ENCODE measurements at regions not wholly inside any gene's neighbourhood (a gene's known extent, or its start where the extent isn't known, plus 50 kb on each side); places are given as distances from the start of the nearest gene placed in this dataset.
"Not testable (repeated sequence)": the region's sequence is repeated elsewhere in the genome, so short reads cannot be mapped to it uniquely, and the experiment has no call there.

- Histone ChIP-seq H3K27ac (ENCODE audit: low read depth, low read length) (no peak overlapping the region), H3K27me3 (ENCODE audit: control insufficient read depth, insufficient read depth, low read length) (no peaks in the 10 kb centered on the region), H3K4me1 (ENCODE audit: control insufficient read depth, insufficient read depth, low read length) (peaks cover 21% of the 10 kb centered on the region; the same call in 1 of the 2 replicates), H3K9me3 (ENCODE audit: control insufficient read depth, insufficient read depth, low read depth, low read length) (no peaks in the 10 kb centered on the region), H3K36me3 (ENCODE audit: control insufficient read depth, insufficient read depth, low read length) (no peaks in the 10 kb centered on the region), H3K9ac (ENCODE audit: low read length) (no peak overlapping the region), H3K4me3 (ENCODE audit: low read depth, low read length) (no peak overlapping the region)
Observed at GRCh38 chr3:13235079-13235478, 161.8 kb upstream of the IQSEC1 start.

GRCh38 chr3:13234666-13235065 lies 161.4 kb upstream of the IQSEC1 start:
- Histone ChIP-seq H3K4me3 (ENCODE audit: low read depth, low read length) (no peak overlapping the region), H3K36me3 (ENCODE audit: control insufficient read depth, insufficient read depth, low read length) (no peaks in the 10 kb centered on the region), H3K9ac (ENCODE audit: low read length) (no peak overlapping the region), H3K27me3 (ENCODE audit: control insufficient read depth, insufficient read depth, low read length) (no peaks in the 10 kb centered on the region), H3K9me3 (ENCODE audit: control insufficient read depth, insufficient read depth, low read depth, low read length) (no peaks in the 10 kb centered on the region), H3K27ac (ENCODE audit: low read depth, low read length) (no peak overlapping the region), H3K4me1 (ENCODE audit: control insufficient read depth, insufficient read depth, low read length) (peaks cover 21% of the 10 kb centered on the region; the same call in 1 of the 2 replicates)

GRCh38 chr3:13233487-13234485 lies 160.6 kb upstream of the IQSEC1 start:
- Histone ChIP-seq H3K27ac (ENCODE audit: low read depth, low read length) (no peak overlapping the region), H3K9ac (ENCODE audit: low read length) (no peak overlapping the region), H3K9me3 (ENCODE audit: control insufficient read depth, insufficient read depth, low read depth, low read length) (no peaks in the 10 kb centered on the region), H3K36me3 (ENCODE audit: control insufficient read depth, insufficient read depth, low read length) (no peaks in the 10 kb centered on the region), H3K27me3 (ENCODE audit: control insufficient read depth, insufficient read depth, low read length) (no peaks in the 10 kb centered on the region), H3K4me1 (ENCODE audit: control insufficient read depth, insufficient read depth, low read length) (peaks cover 21% of the 10 kb centered on the region; the same call in 1 of the 2 replicates), H3K4me3 (ENCODE audit: low read depth, low read length) (no peak overlapping the region)

- H3K27ac ChIP-seq (ENCODE audit: low read depth, low read length) = no peak overlapping the region
- no peaks in the 10 kb centered on the region for H3K36me3 ChIP-seq (ENCODE audit: control insufficient read depth, insufficient read depth, low read length)
- no peaks in the 10 kb centered on the region for H3K27me3 ChIP-seq (ENCODE audit: control insufficient read depth, insufficient read depth, low read length)
- peaks cover 21% of the 10 kb centered on the region; the same call in 1 of the 2 replicates for H3K4me1 ChIP-seq (ENCODE audit: control insufficient read depth, insufficient read depth, low read length)
- no peak overlapping the region for H3K9ac ChIP-seq (ENCODE audit: low read length)
- no peak overlapping the region for H3K4me3 ChIP-seq (ENCODE audit: low read depth, low read length)
- no peaks in the 10 kb centered on the region for H3K9me3 ChIP-seq (ENCODE audit: control insufficient read depth, insufficient read depth, low read depth, low read length)
Observed at GRCh38 chr3:13231781-13232666, 158.8 kb upstream of the IQSEC1 start.

GRCh38 chr3:13229273-13229949 lies 156.2 kb upstream of the IQSEC1 start:
- Histone ChIP-seq H3K36me3 (ENCODE audit: control insufficient read depth, insufficient read depth, low read length) (no peaks in the 10 kb centered on the region), H3K27ac (ENCODE audit: low read depth, low read length) (no peak overlapping the region), H3K4me3 (ENCODE audit: low read depth, low read length) (no peak overlapping the region), H3K9ac (ENCODE audit: low read length) (no peak overlapping the region), H3K9me3 (ENCODE audit: control insufficient read depth, insufficient read depth, low read depth, low read length) (no peaks in the 10 kb centered on the region), H3K4me1 (ENCODE audit: control insufficient read depth, insufficient read depth, low read length) (peaks cover 17% of the 10 kb centered on the region; the same call in 1 of the 2 replicates), H3K27me3 (ENCODE audit: control insufficient read depth, insufficient read depth, low read length) (no peaks in the 10 kb centered on the region)

- Histone ChIP-seq H3K36me3 (ENCODE audit: control insufficient read depth, insufficient read depth, low read length) (no peaks in the 10 kb centered on the region), H3K4me1 (ENCODE audit: control insufficient read depth, insufficient read depth, low read length) (peaks cover 10% of the 10 kb centered on the region; the same call in 1 of the 2 replicates), H3K9me3 (ENCODE audit: control insufficient read depth, insufficient read depth, low read depth, low read length) (no peaks in the 10 kb centered on the region), H3K27ac (ENCODE audit: low read depth, low read length) (no peak overlapping the region), H3K27me3 (ENCODE audit: control insufficient read depth, insufficient read depth, low read length) (no peaks in the 10 kb centered on the region), H3K4me3 (ENCODE audit: low read depth, low read length) (no peak overlapping the region), H3K9ac (ENCODE audit: low read length) (no peak overlapping the region)
Observed at GRCh38 chr3:13228584-13228983, 155.4 kb upstream of the IQSEC1 start.

GRCh38 chr3:13228169-13228568 lies 154.9 kb upstream of the IQSEC1 start:
- H3K27ac ChIP-seq (ENCODE audit: low read depth, low read length); H3K36me3 ChIP-seq (ENCODE audit: control insufficient read depth, insufficient read depth, low read length); H3K27me3 ChIP-seq (ENCODE audit: control insufficient read depth, insufficient read depth, low read length); H3K9ac ChIP-seq (ENCODE audit: low read length); H3K9me3 ChIP-seq (ENCODE audit: control insufficient read depth, insufficient read depth, low read depth, low read length); H3K4me3 ChIP-seq (ENCODE audit: low read depth, low read length); H3K4me1 ChIP-seq (ENCODE audit: control insufficient read depth, insufficient read depth, low read length): not testable (repeated sequence)

- H3K4me3 ChIP-seq (ENCODE audit: low read depth, low read length) = no peak overlapping the region
- no peaks in the 10 kb centered on the region for H3K36me3 ChIP-seq (ENCODE audit: control insufficient read depth, insufficient read depth, low read length)
- peaks cover 8% of the 10 kb centered on the region; the same call in 1 of the 2 replicates for H3K4me1 ChIP-seq (ENCODE audit: control insufficient read depth, insufficient read depth, low read length)
- H3K9me3 ChIP-seq (ENCODE audit: control insufficient read depth, insufficient read depth, low read depth, low read length) = no peaks in the 10 kb centered on the region
- H3K9ac ChIP-seq (ENCODE audit: low read length) = no peak overlapping the region
- H3K27me3 ChIP-seq (ENCODE audit: control insufficient read depth, insufficient read depth, low read length) = no peaks in the 10 kb centered on the region
- H3K27ac ChIP-seq (ENCODE audit: low read depth, low read length) = no peak overlapping the region
Observed at GRCh38 chr3:13227315-13228165, 154.3 kb upstream of the IQSEC1 start.

GRCh38 chr3:13224967-13225366 lies 151.7 kb upstream of the IQSEC1 start:
- Histone ChIP-seq H3K9me3 (ENCODE audit: control insufficient read depth, insufficient read depth, low read depth, low read length) (no peaks in the 10 kb centered on the region), H3K9ac (ENCODE audit: low read length) (no peak overlapping the region), H3K27me3 (ENCODE audit: control insufficient read depth, insufficient read depth, low read length) (no peaks in the 10 kb centered on the region), H3K4me1 (ENCODE audit: control insufficient read depth, insufficient read depth, low read length) (peaks cover 8% of the 10 kb centered on the region; the same call in 1 of the 2 replicates), H3K4me3 (ENCODE audit: low read depth, low read length) (no peak overlapping the region), H3K27ac (ENCODE audit: low read depth, low read length) (no peak overlapping the region), H3K36me3 (ENCODE audit: control insufficient read depth, insufficient read depth, low read length) (no peaks in the 10 kb centered on the region)
